Fibroblast of pulmonary artery (primary cell): ENCODE measurements at regions not wholly inside any gene's neighbourhood (a gene's known extent, or its start where the extent isn't known, plus 50 kb on each side); places are given as distances from the start of the nearest gene placed in this dataset.
"Not testable (repeated sequence)": the region's sequence is repeated elsewhere in the genome, so short reads cannot be mapped to it uniquely, and the experiment has no call there.

Experiments
- DNase-seq: peaks from one replicate; pipeline ENCODE4 v3.0.0-alpha.2; 2010; ENCODE audit warnings: low read depth
- H3K4me3 ChIP-seq: replicated peaks from 2 replicates; pipeline ENCODE4 v1.5.1; 2011; ENCODE audit warnings: low read depth, mild to moderate bottlenecking, control low read depth, low read length, moderate library complexity
- TF ChIP-seq, protein P1 (sequence below): IDR thresholded peaks from 2 replicates; pipeline ENCODE4 v1.5.1; 2011; ENCODE audit warnings: mild to moderate bottlenecking, control low read depth, low read length, inconsistent platforms; ENCODE audit errors: missing control alignments

DNA sequence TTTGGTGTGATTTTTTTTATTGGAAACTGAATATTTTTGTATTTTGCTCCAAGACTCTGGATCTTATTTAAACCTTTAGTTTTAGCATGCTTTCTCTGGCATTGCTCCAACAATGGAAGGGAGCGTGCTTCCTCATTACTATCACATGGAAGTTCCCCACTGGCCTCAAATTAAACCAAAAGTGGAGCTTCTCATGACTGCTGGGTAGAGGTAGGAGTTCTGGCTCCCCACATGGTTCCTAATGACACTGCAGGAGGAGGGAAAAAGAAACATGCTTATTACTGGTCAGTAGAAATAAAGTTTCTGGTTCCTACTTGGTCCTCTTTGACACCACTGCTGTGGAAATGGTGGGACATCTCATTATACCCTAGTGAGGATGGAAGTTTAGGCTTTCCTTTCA is 310.5 kb downstream of the PTGER3 start:
- TF ChIP-seq, protein P1, sequence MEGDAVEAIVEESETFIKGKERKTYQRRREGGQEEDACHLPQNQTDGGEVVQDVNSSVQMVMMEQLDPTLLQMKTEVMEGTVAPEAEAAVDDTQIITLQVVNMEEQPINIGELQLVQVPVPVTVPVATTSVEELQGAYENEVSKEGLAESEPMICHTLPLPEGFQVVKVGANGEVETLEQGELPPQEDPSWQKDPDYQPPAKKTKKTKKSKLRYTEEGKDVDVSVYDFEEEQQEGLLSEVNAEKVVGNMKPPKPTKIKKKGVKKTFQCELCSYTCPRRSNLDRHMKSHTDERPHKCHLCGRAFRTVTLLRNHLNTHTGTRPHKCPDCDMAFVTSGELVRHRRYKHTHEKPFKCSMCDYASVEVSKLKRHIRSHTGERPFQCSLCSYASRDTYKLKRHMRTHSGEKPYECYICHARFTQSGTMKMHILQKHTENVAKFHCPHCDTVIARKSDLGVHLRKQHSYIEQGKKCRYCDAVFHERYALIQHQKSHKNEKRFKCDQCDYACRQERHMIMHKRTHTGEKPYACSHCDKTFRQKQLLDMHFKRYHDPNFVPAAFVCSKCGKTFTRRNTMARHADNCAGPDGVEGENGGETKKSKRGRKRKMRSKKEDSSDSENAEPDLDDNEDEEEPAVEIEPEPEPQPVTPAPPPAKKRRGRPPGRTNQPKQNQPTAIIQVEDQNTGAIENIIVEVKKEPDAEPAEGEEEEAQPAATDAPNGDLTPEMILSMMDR: no peak
- no peak for DNase-seq
- no peak overlapping the region for H3K4me3 ChIP-seq

- DNase-seq: no peak
- TF ChIP-seq, protein P1: no peak
- no peak overlapping the region for H3K4me3 ChIP-seq
Measured at GRCh38 chr1:70738624-70739023, 309.0 kb downstream of the PTGER3 start.

- no peak overlapping the region for H3K4me3 ChIP-seq
- peak; percentile 2 for DNase-seq
- TF ChIP-seq, protein P1: peak; percentile 26
Measured at GRCh38 chr1:70745199-70745598, 302.4 kb downstream of the PTGER3 start.

DNA sequence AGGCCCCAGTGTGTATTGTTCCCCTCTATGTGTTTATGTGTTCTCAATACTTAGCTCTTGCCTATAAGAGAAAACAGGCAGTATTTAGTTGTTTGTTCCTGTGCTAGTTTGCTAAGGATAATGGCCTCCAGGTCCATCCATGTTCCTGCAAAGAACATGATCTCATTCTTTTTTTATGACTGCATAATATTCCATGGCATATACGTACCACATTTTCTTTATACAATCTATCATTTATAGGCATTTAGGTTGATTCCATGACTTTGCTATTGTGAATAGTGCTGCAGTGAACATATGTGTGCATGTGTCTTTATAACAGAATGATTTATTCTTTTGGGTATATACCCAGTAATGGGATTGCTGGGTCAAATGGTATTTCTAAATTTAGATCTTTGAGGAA is 301.6 kb downstream of the PTGER3 start:
- H3K4me3 ChIP-seq: not testable (repeated sequence)

GRCh38 chr1:70747123-70747522 is 300.5 kb downstream of the PTGER3 start:
- DNase-seq, H3K4me3 ChIP-seq: not testable (repeated sequence)

More for the DNA sequence above, 301.6 kb downstream of the PTGER3 start:
- DNase-seq: not testable (repeated sequence)

- H3K4me3 ChIP-seq, DNase-seq: not testable (repeated sequence)
Measured at GRCh38 chr1:70751676-70752287, 295.8 kb downstream of the PTGER3 start.

DNA sequence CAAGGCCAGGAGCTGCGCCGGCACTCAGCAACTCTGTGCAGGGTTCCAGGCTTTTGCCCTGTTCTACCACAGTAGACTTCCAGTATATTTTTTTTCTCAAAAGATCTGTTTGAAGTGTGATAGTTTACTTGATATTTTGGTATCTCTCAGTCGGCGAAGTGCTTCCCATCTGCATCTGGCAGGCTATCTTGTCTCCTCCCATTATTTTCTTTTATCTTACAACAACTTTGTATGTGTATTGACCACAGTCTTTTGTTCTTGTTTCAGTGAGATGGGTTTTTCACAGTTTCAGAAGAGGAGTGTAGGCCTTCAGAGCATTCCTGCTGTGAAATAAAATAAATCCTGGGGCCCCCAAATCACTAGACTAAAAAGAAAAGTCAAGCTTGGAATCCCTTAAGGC is 292.9 kb downstream of the PTGER3 start:
- DNase-seq: no peak
- TF ChIP-seq, protein P1: no peak
- H3K4me3 ChIP-seq: no peak overlapping the region

GRCh38 chr1:70760154-70760553 is 287.5 kb downstream of the PTGER3 start:
- no peak for DNase-seq
- H3K4me3 ChIP-seq: no peak overlapping the region
- TF ChIP-seq, protein P1: no peak

- DNase-seq: no peak
- TF ChIP-seq, protein P1: no peak
- H3K4me3 ChIP-seq: no peak overlapping the region
Measured at GRCh38 chr1:70762386-70762785, 285.2 kb downstream of the PTGER3 start.
